AG10803 (cell line): ENCODE measurements at regions not wholly inside any gene's neighbourhood (a gene's known extent, or its start where the extent isn't known, plus 50 kb on each side); places are given as distances from the start of the nearest gene placed in this dataset.

Experiments used
- DNase-seq: peaks from one replicate; pipeline ENCODE4 v3.0.0; 2010; ENCODE audit warnings: low read depth
- H3K4me3 ChIP-seq: 2 replicates; pipeline ENCODE4 v1.5.1; 2011; ENCODE audit warnings: mild to moderate bottlenecking, low read length, control low read depth
- TF ChIP-seq, protein P1 (sequence below): conservative IDR thresholded peaks from 2 replicates; pipeline ENCODE4 v1.5.1; 2011; ENCODE audit warnings: mild to moderate bottlenecking, low read length, control low read depth, inconsistent platforms

DNA sequence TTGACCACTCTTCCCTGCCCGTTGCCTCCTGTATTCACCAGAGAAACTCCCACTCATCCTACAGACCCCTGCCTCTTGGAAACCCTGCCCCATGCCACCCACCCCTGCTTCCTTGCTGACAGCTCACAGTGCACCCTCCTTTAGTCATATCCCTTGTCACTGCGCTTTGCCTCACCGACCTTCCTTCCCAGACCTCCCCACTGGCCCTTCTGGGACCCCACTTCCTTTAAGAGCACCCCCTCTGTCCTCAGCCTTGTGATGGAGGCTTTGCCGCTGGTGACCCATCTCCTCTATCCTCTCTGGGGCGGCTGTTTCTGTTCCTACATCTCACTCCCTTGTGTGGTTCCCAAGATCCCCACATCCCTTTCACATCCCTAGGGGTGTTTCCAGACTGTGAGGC is 92.8 kb upstream of the ZMIZ1 start:
- H3K4me3 ChIP-seq: no peak overlapping the region
- TF ChIP-seq, protein P1, sequence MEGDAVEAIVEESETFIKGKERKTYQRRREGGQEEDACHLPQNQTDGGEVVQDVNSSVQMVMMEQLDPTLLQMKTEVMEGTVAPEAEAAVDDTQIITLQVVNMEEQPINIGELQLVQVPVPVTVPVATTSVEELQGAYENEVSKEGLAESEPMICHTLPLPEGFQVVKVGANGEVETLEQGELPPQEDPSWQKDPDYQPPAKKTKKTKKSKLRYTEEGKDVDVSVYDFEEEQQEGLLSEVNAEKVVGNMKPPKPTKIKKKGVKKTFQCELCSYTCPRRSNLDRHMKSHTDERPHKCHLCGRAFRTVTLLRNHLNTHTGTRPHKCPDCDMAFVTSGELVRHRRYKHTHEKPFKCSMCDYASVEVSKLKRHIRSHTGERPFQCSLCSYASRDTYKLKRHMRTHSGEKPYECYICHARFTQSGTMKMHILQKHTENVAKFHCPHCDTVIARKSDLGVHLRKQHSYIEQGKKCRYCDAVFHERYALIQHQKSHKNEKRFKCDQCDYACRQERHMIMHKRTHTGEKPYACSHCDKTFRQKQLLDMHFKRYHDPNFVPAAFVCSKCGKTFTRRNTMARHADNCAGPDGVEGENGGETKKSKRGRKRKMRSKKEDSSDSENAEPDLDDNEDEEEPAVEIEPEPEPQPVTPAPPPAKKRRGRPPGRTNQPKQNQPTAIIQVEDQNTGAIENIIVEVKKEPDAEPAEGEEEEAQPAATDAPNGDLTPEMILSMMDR: no peak
- DNase-seq: no peak

DNA sequence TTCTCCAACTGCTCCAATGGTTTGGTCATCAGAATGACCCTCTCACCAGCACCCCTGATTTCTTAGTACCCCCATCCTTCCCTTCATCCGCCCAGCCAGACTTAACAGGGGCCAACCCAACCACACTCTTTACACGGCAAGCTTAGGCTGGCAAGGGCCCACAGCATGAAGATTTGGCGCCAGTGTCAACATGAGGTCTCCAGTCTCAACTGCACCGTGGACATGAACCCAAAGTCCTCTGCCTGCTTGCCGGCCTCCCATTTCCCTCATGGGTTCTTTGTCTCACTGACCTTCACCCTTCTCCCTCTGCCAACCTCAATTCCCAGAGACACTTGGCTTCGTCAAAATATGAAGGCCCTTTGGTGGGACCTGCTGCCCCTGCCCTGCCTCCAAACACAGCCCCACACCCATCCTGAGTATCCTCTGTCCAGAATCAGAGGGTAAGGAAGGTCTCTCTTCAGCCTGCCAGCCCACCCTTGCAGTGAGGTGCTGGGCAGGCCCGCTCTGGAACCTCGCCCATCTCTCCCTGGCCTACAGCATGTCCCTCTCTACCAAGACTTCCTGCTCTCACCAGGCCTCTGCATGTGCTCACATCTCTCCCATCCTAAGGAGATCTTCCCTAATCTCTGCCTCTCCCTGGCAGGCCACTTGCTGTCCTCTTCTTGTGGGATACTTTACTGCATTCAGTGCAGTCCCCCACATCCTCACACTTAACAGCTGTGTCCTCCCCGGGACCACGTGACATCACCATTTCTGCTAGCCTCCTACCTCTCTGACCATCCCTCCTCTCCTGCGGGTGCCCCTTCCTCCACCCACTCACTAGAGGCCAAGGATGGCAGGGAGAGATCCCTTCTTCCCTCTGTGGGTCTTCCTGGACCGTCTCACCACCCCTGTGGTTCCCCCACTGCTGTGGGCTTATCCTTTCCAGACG is 91.7 kb upstream of the ZMIZ1 start:
- no peak for DNase-seq
- TF ChIP-seq, protein P1: no peak
- no peak overlapping the region for H3K4me3 ChIP-seq

DNA sequence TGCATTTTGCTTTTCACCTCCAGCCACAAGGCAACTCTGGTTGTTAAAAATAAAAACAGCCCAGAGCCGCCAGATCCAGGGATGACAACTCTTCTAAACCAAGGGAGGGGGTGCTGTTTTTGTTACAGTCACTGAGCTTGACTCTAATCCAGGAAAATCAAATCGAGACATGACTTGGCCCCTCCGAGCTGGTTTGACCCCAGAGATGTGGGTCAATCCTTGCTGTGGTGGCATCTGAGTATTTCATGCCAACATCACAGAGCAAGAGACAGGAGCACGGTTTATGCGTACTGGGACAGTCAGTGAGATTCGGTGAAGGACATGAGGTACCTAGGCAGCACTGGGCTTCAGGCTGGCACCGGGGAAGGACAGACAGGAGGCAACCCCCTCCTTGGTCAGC is 88.8 kb upstream of the ZMIZ1 start:
- H3K4me3 ChIP-seq: no peak overlapping the region
- no peak for DNase-seq
- TF ChIP-seq, protein P1: no peak

DNA sequence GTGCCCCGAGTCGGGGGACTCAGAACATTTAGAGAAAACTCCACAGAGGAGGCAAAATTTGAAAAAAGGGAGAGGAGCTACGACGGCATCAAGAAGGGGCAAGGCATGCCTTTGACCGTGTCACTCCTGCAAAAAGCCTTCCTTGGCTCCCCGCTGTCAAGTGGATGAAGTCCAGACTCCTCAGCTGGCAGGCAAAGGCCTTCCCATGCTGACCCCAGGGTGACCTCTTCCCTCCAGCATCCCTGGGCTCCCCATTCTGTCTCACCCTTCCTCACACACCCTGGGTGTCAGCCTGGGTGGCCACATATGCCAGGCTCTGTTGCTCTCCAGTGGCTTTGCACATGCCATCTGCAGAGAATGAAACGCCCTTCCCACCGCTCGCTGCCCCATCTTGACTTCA is 88.4 kb upstream of the ZMIZ1 start:
- H3K4me3 ChIP-seq: no peak overlapping the region
- TF ChIP-seq, protein P1: no peak
- no peak for DNase-seq

DNA sequence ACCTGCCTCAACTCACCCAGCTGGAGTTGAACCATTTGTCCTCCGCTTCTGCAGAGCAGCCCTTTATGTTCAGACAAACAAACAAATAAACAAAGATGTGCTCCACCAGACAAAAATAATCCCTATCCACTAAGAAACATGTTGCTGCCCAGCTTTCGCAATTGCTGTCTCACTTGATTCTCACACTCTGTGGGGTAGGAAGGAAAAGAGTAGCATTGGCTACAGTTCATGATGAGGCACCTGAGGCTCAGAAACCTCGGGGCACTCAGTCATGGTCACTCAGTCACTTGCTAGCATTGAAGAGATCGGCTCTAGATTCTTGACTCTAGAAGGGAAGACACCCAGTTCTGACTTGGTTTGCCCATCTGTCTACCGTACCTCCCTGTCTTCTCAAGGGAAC is 88.0 kb upstream of the ZMIZ1 start:
- no peak for DNase-seq
- TF ChIP-seq, protein P1: no peak
- no peak overlapping the region for H3K4me3 ChIP-seq

DNA sequence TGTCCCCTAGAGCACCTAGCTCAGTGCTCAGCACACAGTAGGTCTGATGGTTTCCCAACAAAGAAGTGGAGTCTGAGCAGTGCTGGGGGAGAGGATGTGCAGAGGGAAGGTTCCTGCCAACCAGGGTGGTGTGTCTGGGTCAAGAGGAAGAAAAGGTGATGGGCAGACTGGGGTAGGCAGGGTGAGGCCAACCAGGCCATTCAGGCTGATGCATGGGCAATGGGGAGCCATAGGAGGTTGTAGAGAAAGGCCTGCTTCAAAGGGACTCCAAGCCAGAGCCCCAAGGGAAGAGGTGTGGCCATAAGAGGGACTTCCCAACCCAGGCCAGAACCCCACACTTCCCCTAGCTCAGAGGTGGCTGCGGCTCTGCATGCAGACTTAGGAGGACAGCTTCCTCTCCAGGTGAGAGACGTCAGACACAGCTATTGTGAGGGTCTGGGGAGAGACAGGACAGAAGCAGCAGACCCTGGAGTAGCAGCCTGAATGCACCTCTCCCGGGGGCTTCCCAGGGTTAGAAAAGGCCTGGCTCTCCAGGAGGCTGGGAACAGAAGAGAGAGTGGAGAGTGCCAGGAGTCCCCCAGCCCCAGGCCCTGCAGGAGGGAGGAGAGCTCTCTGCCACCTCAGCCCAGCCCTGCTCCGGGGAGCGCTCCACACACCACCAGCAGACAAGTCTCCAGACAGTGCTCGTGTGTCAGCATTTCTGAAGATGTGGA is 87.4 kb upstream of the ZMIZ1 start:
- no peak for DNase-seq
- no peak overlapping the region for H3K4me3 ChIP-seq
- TF ChIP-seq, protein P1: no peak

DNA sequence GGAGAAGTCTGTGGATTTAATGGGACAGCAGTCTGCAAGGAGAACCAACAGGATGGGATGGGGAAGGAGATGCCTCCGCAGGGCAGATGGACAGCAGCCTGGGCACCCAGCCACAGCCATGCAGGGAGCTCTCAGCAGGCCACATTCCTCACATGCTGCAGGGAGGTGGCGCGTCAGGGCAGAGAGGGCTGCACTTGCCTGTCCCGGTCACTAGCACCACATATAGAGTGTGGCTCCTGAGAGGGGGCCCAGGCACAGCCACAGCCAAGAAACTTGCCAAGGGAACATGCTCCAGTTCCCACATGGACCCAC is 86.8 kb upstream of the ZMIZ1 start:
- H3K4me3 ChIP-seq: no peak overlapping the region
- DNase-seq: no peak
- TF ChIP-seq, protein P1: no peak
